ENCODE measurements at regions not wholly inside any gene's neighbourhood (a gene's known extent, or its start where the extent isn't known, plus 50 kb on each side); places are given as distances from the start of the nearest gene placed in this dataset.

DNA sequence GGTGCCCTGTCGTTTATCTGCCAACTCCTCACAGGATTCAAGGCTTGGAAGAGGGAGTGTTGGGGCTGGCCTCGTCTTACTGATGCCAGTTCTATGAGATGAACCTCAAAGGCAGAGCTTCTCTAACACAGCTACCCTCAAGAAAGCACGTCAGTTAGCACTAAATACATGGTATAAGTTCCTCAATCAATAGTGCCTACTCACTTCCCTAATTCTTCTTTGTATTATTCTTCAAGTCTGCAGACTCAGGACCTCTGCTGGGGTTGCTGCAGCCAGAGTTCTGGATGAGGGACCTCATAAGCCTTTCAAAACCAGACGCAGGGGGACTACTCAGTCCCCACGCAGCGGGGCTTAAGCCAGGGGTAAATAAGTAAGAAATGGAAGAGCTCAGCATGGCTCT is 118.3 kb downstream of the VPREB1 start:
- Histone ChIP-seq H2BK12ac (ENCODE audit: insufficient read length, low read depth, low read length) (no peak overlapping the region), H3K9me3 (ENCODE audit: control insufficient read depth, low read depth, low read length) (no peaks in the 10 kb centered on the region), H3K4me2 (ENCODE audit: insufficient read depth, insufficient read length, low read length) (no peak overlapping the region), H3K23ac (ENCODE audit: insufficient read length, low read depth, low read length) (no peak overlapping the region), H2BK20ac (ENCODE audit: low read depth, low read length, poor library complexity, severe bottlenecking) (no peak overlapping the region), H3K27me3 (ENCODE audit: insufficient read depth, low read length) (peaks cover 64% of the 10 kb centered on the region), H4K91ac (ENCODE audit: insufficient read length, low read depth, low read length) (no peak overlapping the region), H3K18ac (ENCODE audit: insufficient read length, low read depth, low read length) (no peak overlapping the region), H3K14ac (ENCODE audit: insufficient read depth, low read length) (no peak overlapping the region), H3K56ac (ENCODE audit: insufficient read length, low read depth, low read length) (no peak overlapping the region), H3K9ac (ENCODE audit: extremely low read depth, insufficient read length, low read length) (no peak overlapping the region), H2AK5ac (ENCODE audit: insufficient read length, low read length) (no peak overlapping the region), H3T11ph (ENCODE audit: low read length) (no peak overlapping the region), H4K5ac (ENCODE audit: insufficient read length, low read depth, low read length) (no peak overlapping the region), H3K27ac (ENCODE audit: insufficient read length, low read depth, low read length) (no peak overlapping the region), H3K79me2 (ENCODE audit: insufficient read depth, low read length) (no peaks in the 10 kb centered on the region), H3K4me1 (ENCODE audit: insufficient read depth, low read length) (no peaks in the 10 kb centered on the region), H3K23me2 (ENCODE audit: insufficient read length, low read depth, low read length, poor library complexity, severe bottlenecking) (no peaks in the 10 kb centered on the region), H3K4ac (ENCODE audit: low read depth, low read length) (no peak overlapping the region), H2BK15ac (ENCODE audit: low read depth, low read length) (no peak overlapping the region), H2BK120ac (ENCODE audit: low read depth, low read length, poor library complexity, severe bottlenecking) (no peak overlapping the region), H4K20me1 (ENCODE audit: control insufficient read depth, insufficient read depth, insufficient read length) (no peaks in the 10 kb centered on the region), H4K8ac (replicated peaks; ENCODE audit: insufficient read length, low read depth, low read length) (no peak overlapping the region), H2BK5ac (ENCODE audit: insufficient read length, low read length) (no peak overlapping the region), H3K79me1 (ENCODE audit: insufficient read depth, low read depth, low read length, poor library complexity, severe bottlenecking) (no peaks in the 10 kb centered on the region), H2AFZ (ENCODE audit: low read length) (no peak overlapping the region)
- peaks cover 99% of the 10 kb centered on the region for H3K27me3 Mint-ChIP-seq (ENCODE audit: low read depth)
- DNase-seq: no peak
- H3K36me3 Mint-ChIP-seq (ENCODE audit: insufficient read depth in 1 of 3, low read depth in 3 of 3): peaks cover 0 to 5% (median 0%) of the 10 kb centered on the region in 3 experiments; a peak in 2 of 7 replicates
- no peak overlapping the region for H3K4me3 Mint-ChIP-seq
- no peak overlapping the region for H3K27ac Mint-ChIP-seq
- WGBS (ENCODE audit: extremely low coverage, insufficient read length, low lambda C conversion rate): no CpG with 5 or more reads among the region's 6 CpGs
- H3K9me3 Mint-ChIP-seq: peaks cover 2 to 12% of the 10 kb centered on the region in 2 experiments; a peak in 3 of 5 replicates
- TF ChIP-seq, protein P1, sequence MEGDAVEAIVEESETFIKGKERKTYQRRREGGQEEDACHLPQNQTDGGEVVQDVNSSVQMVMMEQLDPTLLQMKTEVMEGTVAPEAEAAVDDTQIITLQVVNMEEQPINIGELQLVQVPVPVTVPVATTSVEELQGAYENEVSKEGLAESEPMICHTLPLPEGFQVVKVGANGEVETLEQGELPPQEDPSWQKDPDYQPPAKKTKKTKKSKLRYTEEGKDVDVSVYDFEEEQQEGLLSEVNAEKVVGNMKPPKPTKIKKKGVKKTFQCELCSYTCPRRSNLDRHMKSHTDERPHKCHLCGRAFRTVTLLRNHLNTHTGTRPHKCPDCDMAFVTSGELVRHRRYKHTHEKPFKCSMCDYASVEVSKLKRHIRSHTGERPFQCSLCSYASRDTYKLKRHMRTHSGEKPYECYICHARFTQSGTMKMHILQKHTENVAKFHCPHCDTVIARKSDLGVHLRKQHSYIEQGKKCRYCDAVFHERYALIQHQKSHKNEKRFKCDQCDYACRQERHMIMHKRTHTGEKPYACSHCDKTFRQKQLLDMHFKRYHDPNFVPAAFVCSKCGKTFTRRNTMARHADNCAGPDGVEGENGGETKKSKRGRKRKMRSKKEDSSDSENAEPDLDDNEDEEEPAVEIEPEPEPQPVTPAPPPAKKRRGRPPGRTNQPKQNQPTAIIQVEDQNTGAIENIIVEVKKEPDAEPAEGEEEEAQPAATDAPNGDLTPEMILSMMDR (conservative IDR thresholded peaks at IDR 0.05): no peak
- no peaks in the 10 kb centered on the region for H3K4me1 Mint-ChIP-seq
